Adrenal gland (tissue), 9 donors: ENCODE measurements at regions not wholly inside any gene's neighbourhood (a gene's known extent, or its start where the extent isn't known, plus 50 kb on each side); places are given as distances from the start of the nearest gene placed in this dataset.

Source experiments
- DNase-seq, 7 donors: peaks; one replicate each; pipeline ENCODE4 v3.0.0-alpha.2; 2019 to 2020
- H3K27ac ChIP-seq, 5 donors: fragments of 200-600 bp; sonication (generic) in 4 of 5; 1 replicate in 3 of 5; 2 replicates in 2 of 5; pipeline versions ENCODE4 v1.5.1 to v1.8.0; 2016 to 2020; ENCODE audit warnings: mild to moderate bottlenecking in 1 of 5
- H3K27me3 ChIP-seq: fragments of 200-600 bp; 2 replicates; pipeline ENCODE4 v1.8.0; 2021
- H3K36me3 ChIP-seq, 2 donors: fragments of 200-600 bp; replicated peaks in 1 of 2; 1 replicate in 1 of 2; 2 replicates in 1 of 2; pipeline versions ENCODE4 v1.5.1 to v1.8.0; 2018 to 2022
- H3K4me1 ChIP-seq, 2 donors: fragments of 200-600 bp; replicated peaks in 1 of 2; 1 replicate in 1 of 2; 2 replicates in 1 of 2; pipeline versions ENCODE4 v1.5.1 to v1.8.0; 2018 to 2021
- H3K4me3 ChIP-seq, 4 donors: fragments of 200-600 bp; sonication (generic) in 3 of 4; one replicate each; pipeline ENCODE4 v1.5.1; 2016 to 2018
- H3K9me3 ChIP-seq, 3 donors: fragments of 200-600 bp; sonication (generic) in 1 of 3; replicated peaks in 1 of 3; 1 replicate in 2 of 3; 2 replicates in 1 of 3; pipeline versions ENCODE4 v1.5.1 to v1.8.0; 2016 to 2021
- CTCF ChIP-seq, 6 experiments: fragments of 450-650 bp in 4 of 6; fragments of 200-600 bp in 2 of 6; sonication (generic) in 1 of 6; IDR thresholded peaks; 1 replicate in 5 of 6; 2 replicates in 1 of 6; pipeline versions ENCODE4 v1.5.1 to v1.8.0; 2016 to 2021; ENCODE audit warnings: antibody characterized with exemption in 6 of 6, mild to moderate bottlenecking in 2 of 6, moderate library complexity in 1 of 6
- POLR2A ChIP-seq, 2 donors: fragments of 450-650 bp; IDR thresholded peaks; one replicate each; pipeline ENCODE4 v1.6.1; 2017; ENCODE audit warnings: antibody characterized with exemption in 2 of 2, mild to moderate bottlenecking in 2 of 2, moderate library complexity in 1 of 2
- WGBS, 4 donors: extraction: QIAGEN DNeasy Blood & Tissue Kit in 2 of 4; methylation state at CpG; one replicate each; pipeline versions ENCODE4 v1.1.5 to v1.1.7; 2013 to 2017; 5-methylcytosine and 5-hydroxymethylcytosine counted together
- intact Hi-C, 2 donors: fragments of 100-400 bp; cut with DNase I; formaldehyde crosslinking; loops; one replicate each; pipeline versions ENCODE4 v1.14.1 to v1.15.0; 2022 to 2023
- donor health status: healthy with polysubstance abuse.
- donor health status: Bipolar disorder and iron deficiency.
- donor health status: DM: yes; HTN: yes; CAD: no.
- donor health status: DM: no; HTN: no; CAD: no.
- donor health status: DM: no; HTN: no; CAD: no.

GRCh38 chr16:64846966-64847365 lies 274.9 kb downstream of the CDH11 start:
- H3K27me3 ChIP-seq = no peaks in the 10 kb centered on the region
- no peak for DNase-seq
- no peaks in the 10 kb centered on the region for H3K4me1 ChIP-seq
- no peak overlapping the region for H3K27ac ChIP-seq
- intact Hi-C loops = no loop called here
- WGBS, 4 donors = 57 to 66% (median 61%) methylated on average over 3 of the region's 3 CpGs
- H3K9me3 ChIP-seq = no peaks in the 10 kb centered on the region
- TF ChIP-seq POLR2A (IDR thresholded peaks at IDR 0.05) (no peak), CTCF (IDR thresholded peaks at IDR 0.05) (no peak)
- no peak overlapping the region for H3K4me3 ChIP-seq
- H3K36me3 ChIP-seq = no peaks in the 10 kb centered on the region

GRCh38 chr16:64845071-64845470 lies 276.8 kb downstream of the CDH11 start:
- H3K9me3 ChIP-seq = no peaks in the 10 kb centered on the region
- H3K36me3 ChIP-seq = no peaks in the 10 kb centered on the region
- DNase-seq = no peak
- 78 to 88% (median 81%) methylated on average over 2 of the region's 2 CpGs for WGBS, 4 donors
- no peak overlapping the region for H3K4me3 ChIP-seq
- H3K27me3 ChIP-seq = no peaks in the 10 kb centered on the region
- TF ChIP-seq CTCF (IDR thresholded peaks at IDR 0.05) = no peak
- no peak for TF ChIP-seq POLR2A (IDR thresholded peaks at IDR 0.05)
- no peak overlapping the region for H3K27ac ChIP-seq
- intact Hi-C loops = no loop called here
- no peaks in the 10 kb centered on the region for H3K4me1 ChIP-seq

- intact Hi-C loops = no loop called here
- no peaks in the 10 kb centered on the region for H3K9me3 ChIP-seq
- no peak overlapping the region for H3K4me3 ChIP-seq
- no peak for DNase-seq
- no peaks in the 10 kb centered on the region for H3K27me3 ChIP-seq
- no peaks in the 10 kb centered on the region for H3K4me1 ChIP-seq
- TF ChIP-seq POLR2A (IDR thresholded peaks at IDR 0.05) (no peak), CTCF (IDR thresholded peaks at IDR 0.05) (no peak)
- no peaks in the 10 kb centered on the region for H3K36me3 ChIP-seq
- H3K27ac ChIP-seq = no peak overlapping the region
These were observed 280.4 kb downstream of the CDH11 start for GRCh38 chr16:64841482-64841881.

GRCh38 chr16:64841071-64841470 lies 280.8 kb downstream of the CDH11 start:
- TF ChIP-seq POLR2A (IDR thresholded peaks at IDR 0.05) (no peak), CTCF (IDR thresholded peaks at IDR 0.05) (no peak)
- no peaks in the 10 kb centered on the region for H3K9me3 ChIP-seq
- intact Hi-C loops = no loop called here
- H3K4me3 ChIP-seq = no peak overlapping the region
- H3K27me3 ChIP-seq = no peaks in the 10 kb centered on the region
- 52 to 67% (median 57%) methylated on average over 4 of the region's 4 CpGs for WGBS, 4 donors
- H3K27ac ChIP-seq = no peak overlapping the region
- no peak for DNase-seq
- H3K4me1 ChIP-seq = no peaks in the 10 kb centered on the region
- no peaks in the 10 kb centered on the region for H3K36me3 ChIP-seq
